K562 (cell line): ENCODE measurements at regions not wholly inside any gene's neighbourhood (a gene's known extent, or its start where the extent isn't known, plus 50 kb on each side); places are given as distances from the start of the nearest gene placed in this dataset.

Experiments used
- ATAC-seq: fragments of 200-7000 bp; cut with Tn5 transposase; 3 replicates; pipeline ENCODE4 v1.9.1; 2020; ENCODE audit warnings: moderate library complexity
- BruUV-seq: library from RNA; stranded (reverse); fragments of 400-500 nt; replicated peaks from 2 replicates; lab custom pipeline; 2021; lab: Mats Ljungman, UMichigan
- CTCF ChIA-PET: fragments of 300-600 bp; formaldehyde crosslinking; extraction: SDS; loops from one replicate; lab custom pipeline; 2021; ENCODE audit warnings: low intra/inter-chr PET ratio; lab: Yijun Ruan, JAX
- POLR2A ChIA-PET: fragments of 300-600, 350-650 bp; sonication (Branson Sonifier 250); formaldehyde crosslinking; extraction: SDS; loops from one replicate; lab custom pipeline; 2021; ENCODE audit warnings: antibody characterized with exemption, inconsistent platforms; lab: Yijun Ruan, JAX
- DNase-seq, 4 experiments: peaks; one replicate each; pipeline versions ENCODE4 v3.0.0 to v3.0.0-alpha.2; 2011 to 2018; ENCODE audit warnings: low spot score in 3 of 4, mixed read lengths in 3 of 4; ENCODE audit errors: extremely low read depth in 1 of 4
- FAIRE-seq: peaks from 2 replicates; lab custom pipeline; 2011; peaks lifted over from hg19 to GRCh38; lab: Jason Lieb, UNC
- H2AFZ ChIP-seq: 2 replicates; pipeline ENCODE4 v1.6.0; 2011; ENCODE audit warnings: low read depth, low read length, control low read depth, inconsistent platforms
- H3K27ac ChIP-seq: fragments of 200-600 bp; 3 replicates; pipeline ENCODE4 v1.8.0; 2011; ENCODE audit warnings: low read depth, mild to moderate bottlenecking, control low read depth, inconsistent platforms, low read length, moderate library complexity, mixed read lengths; ENCODE audit errors: extremely low read depth
- H3K27me3 ChIP-seq, 2 experiments: fragments of 300-600 bp in 1 of 2; 2 replicates in 1 of 2; 3 replicates in 1 of 2; pipeline versions ENCODE4 v1.6.0 to v1.8.0; 2011; ENCODE audit warnings: inconsistent platforms in 2 of 2, low read length in 2 of 2, mild to moderate bottlenecking in 1 of 2, mixed read lengths in 1 of 2, moderate library complexity in 1 of 2; ENCODE audit not compliant: control insufficient read depth in 2 of 2, insufficient read depth in 2 of 2
- H3K36me3 ChIP-seq: fragments of 300-600 bp; 3 replicates; pipeline ENCODE4 v1.8.0; 2011; ENCODE audit warnings: mild to moderate bottlenecking, low read length, inconsistent platforms; ENCODE audit not compliant: control insufficient read depth, insufficient read depth
- H3K4me1 ChIP-seq, 2 experiments: fragments of 200-600 bp in 1 of 2; replicated peaks in 1 of 2; 2 replicates in 1 of 2; 3 replicates in 1 of 2; pipeline versions ENCODE4 v1.5.1 to v1.8.0; 2011; ENCODE audit warnings: inconsistent platforms in 2 of 2, low read length in 2 of 2, mild to moderate bottlenecking in 1 of 2, mixed read lengths in 1 of 2, moderate library complexity in 1 of 2; ENCODE audit not compliant: control insufficient read depth in 2 of 2, insufficient read depth in 2 of 2
- H3K4me2 ChIP-seq: 2 replicates; pipeline ENCODE4 v1.6.1; 2011; ENCODE audit warnings: low read length, control low read depth, inconsistent platforms, mixed read lengths; ENCODE audit not compliant: insufficient read depth
- H3K4me3 ChIP-seq: fragments of 200-600 bp; sonication (generic), shearing (Covaris generic); 2 replicates; pipeline ENCODE4 v1.5.1; 2016; ENCODE audit warnings: control low read depth, inconsistent platforms
- H3K79me2 ChIP-seq: fragments of 200-600 bp; 3 replicates; pipeline ENCODE4 v1.8.0; 2011; ENCODE audit warnings: low read length, inconsistent platforms; ENCODE audit not compliant: control insufficient read depth, insufficient read depth
- H3K9ac ChIP-seq, 2 experiments: 2 replicates each; pipeline versions ENCODE4 v1.6.0 to v1.6.1; 2011; ENCODE audit warnings: low read depth in 2 of 2, low read length in 2 of 2, control low read depth in 1 of 2, inconsistent platforms in 1 of 2, mild to moderate bottlenecking in 1 of 2, mixed read lengths in 1 of 2; ENCODE audit not compliant: insufficient read depth in 1 of 2
- H3K9me1 ChIP-seq: one replicate; pipeline ENCODE4 v1.6.0; 2011; ENCODE audit warnings: inconsistent platforms, mild to moderate bottlenecking, low read length, moderate library complexity; ENCODE audit not compliant: control insufficient read depth, insufficient read depth
- H3K9me3 ChIP-seq: replicated peaks from 2 replicates; pipeline ENCODE4 v1.5.1; 2011; ENCODE audit warnings: low read depth, low read length, inconsistent platforms; ENCODE audit not compliant: control insufficient read depth, insufficient read depth
- H4K20me1 ChIP-seq: replicated peaks from 2 replicates; pipeline ENCODE4 v1.6.1; 2011; ENCODE audit warnings: low read length, inconsistent platforms, mixed read lengths; ENCODE audit not compliant: control insufficient read depth, insufficient read depth
- CBFB ChIP-seq: sonication (generic); formaldehyde crosslinking; IDR thresholded peaks from 2 replicates; pipeline ENCODE4 v1.4.0; 2020; ENCODE audit warnings: mild to moderate bottlenecking, missing genetic modification reagents
- COPS2 ChIP-seq: fragments of 450-650 bp; conservative IDR thresholded peaks from 2 replicates; pipeline ENCODE4 v1.6.1; 2016; ENCODE audit warnings: mild to moderate bottlenecking, moderate library complexity
- CXXC5 ChIP-seq: fragments of 250-450 bp; sonication (Bioruptor Pico); IDR thresholded peaks from 2 replicates; pipeline ENCODE4 v1.8.0; 2022; ENCODE audit warnings: inconsistent platforms, mild to moderate bottlenecking, moderate library complexity
- E2F5 ChIP-seq: sonication (generic); formaldehyde crosslinking; IDR thresholded peaks from 2 replicates; pipeline ENCODE4 v1.8.0; 2022; ENCODE audit warnings: mild to moderate bottlenecking, missing genetic modification reagents
- E2F8 ChIP-seq: fragments of 450-650 bp; IDR thresholded peaks from 2 replicates; pipeline ENCODE4 v1.7.1; 2018; ENCODE audit warnings: mild to moderate bottlenecking, low read depth; ENCODE audit not compliant: partially characterized antibody
- JUND ChIP-seq, 2 experiments: IDR thresholded peaks; 2 replicates in 1 of 2; 3 replicates in 1 of 2; pipeline ENCODE4 v1.6.1; 2011; ENCODE audit warnings: borderline replicate concordance in 2 of 2, low read depth in 2 of 2, low read length in 2 of 2, improper control_type of control experiment in 1 of 2, missing biosample characterization in 1 of 2, missing genetic modification characterization in 1 of 2, missing genetic modification reagents in 1 of 2
- KLF16 ChIP-seq: IDR thresholded peaks from 2 replicates; pipeline ENCODE4 v1.6.1; 2016; ENCODE audit warnings: antibody characterized with exemption
- MAX ChIP-seq: sonication (generic); formaldehyde crosslinking; IDR thresholded peaks from 2 replicates; pipeline ENCODE4 v1.9.0; 2022; ENCODE audit warnings: mild to moderate bottlenecking, missing genetic modification reagents
- MYC ChIP-seq, 2 experiments: fragments of 250-450 bp in 1 of 2; sonication (Bioruptor Pico) in 1 of 2; IDR thresholded peaks; 2 replicates each; pipeline versions ENCODE4 v1.5.1 to v1.6.1; 2012 to 2021; ENCODE audit warnings: low read depth in 2 of 2, borderline replicate concordance in 1 of 2, improper control_type of control experiment in 1 of 2, low read length in 1 of 2, mild to moderate bottlenecking in 1 of 2, moderate library complexity in 1 of 2
- MYNN ChIP-seq, 2 experiments: sonication (generic); formaldehyde crosslinking in 1 of 2; IDR thresholded peaks; 2 replicates each; pipeline versions ENCODE4 v1.5.0 to v1.6.1; 2016 to 2020; ENCODE audit warnings: antibody characterized with exemption in 1 of 2, missing genetic modification reagents in 1 of 2
- POLR2AphosphoS5 ChIP-seq: IDR thresholded peaks from 2 replicates; pipeline ENCODE4 v1.6.1; 2011; ENCODE audit warnings: mild to moderate bottlenecking, low read depth, low read length, moderate library complexity; ENCODE audit not compliant: control insufficient read depth, insufficient read depth
- SAP30 ChIP-seq: fragments of 200-600 bp; sonication (generic); IDR thresholded peaks from 2 replicates; pipeline ENCODE4 v1.6.1; 2012; ENCODE audit warnings: borderline replicate concordance, low read depth, mild to moderate bottlenecking, moderate library complexity, low read length, control low read depth, inconsistent platforms; ENCODE audit not compliant: insufficient read depth, poor library complexity, severe bottlenecking
- TAF1 ChIP-seq: IDR thresholded peaks from 2 replicates; pipeline ENCODE4 v1.6.1; 2011; ENCODE audit warnings: mild to moderate bottlenecking, low read length, moderate library complexity; ENCODE audit not compliant: insufficient read depth, control insufficient read depth, severe bottlenecking; ENCODE audit errors: extremely low read depth
- TRIM28 ChIP-seq: fragments of 450-650 bp; IDR thresholded peaks from 2 replicates; pipeline ENCODE4 v1.6.1; 2017
- XRCC4 ChIP-seq: IDR thresholded peaks from one replicate; pipeline ENCODE4 v1.6.1; 2011; ENCODE audit not compliant: insufficient read depth, insufficient read length; ENCODE audit errors: extremely low read depth
- ZC3H4 ChIP-seq: sonication (generic); formaldehyde crosslinking; IDR thresholded peaks from 2 replicates; pipeline ENCODE4 v1.9.0; 2021; ENCODE audit warnings: missing genetic modification reagents, borderline replicate concordance
- ZNF23 ChIP-seq: fragments of 250-450 bp; sonication (Bioruptor Pico); IDR thresholded peaks from 2 replicates; pipeline ENCODE4 v1.4.0; 2020; ENCODE audit warnings: mild to moderate bottlenecking
- WGBS: fragments of 100-300 bp; shearing (Covaris generic); methylation state at CpG from one replicate; pipeline ENCODE4 v1.1.6; 2016; ENCODE audit warnings: low coverage, mixed read lengths; ENCODE audit not compliant: insufficient coverage; ENCODE audit errors: missing lambda C conversion rate; 5-methylcytosine and 5-hydroxymethylcytosine counted together
- in situ Hi-C: fragments of 300-500 bp; cut with MboI; formaldehyde crosslinking; loops from 4 replicates; pipeline ENCODE4 v1.15.0; 2018; ENCODE audit warnings: inconsistent platforms, mixed read lengths
- intact Hi-C: fragments of 100-400 bp; cut with micrococcal nuclease; formaldehyde crosslinking; loops from 2 replicates; pipeline ENCODE4 v1.14.2; 2022

- no peaks in the 10 kb centered on the region for H3K9me3 ChIP-seq
- H3K4me2 ChIP-seq: no peak overlapping the region
- H3K27ac ChIP-seq: no peak overlapping the region
- no peak for DNase-seq
- H4K20me1 ChIP-seq: no peaks in the 10 kb centered on the region
- FAIRE-seq: no peak
- H3K27me3 ChIP-seq: no peaks in the 10 kb centered on the region
- WGBS: 0% methylated on average over 17 of the region's 44 CpGs
- no peaks in the 10 kb centered on the region for H3K4me1 ChIP-seq
- in situ Hi-C loops (no loop called here), intact Hi-C loops (no loop called here)
- no peak for ATAC-seq
- H3K36me3 ChIP-seq: no peaks in the 10 kb centered on the region
- no peaks in the 10 kb centered on the region for H3K79me2 ChIP-seq
- no peak overlapping the region for H3K9ac ChIP-seq
- ChIA-PET POLR2A (no interaction called here), CTCF (no interaction called here)
- H2AFZ ChIP-seq: no peak overlapping the region
- no TSS peak for BruUV-seq
- H3K9me1 ChIP-seq: no peaks in the 10 kb centered on the region
- H3K4me3 ChIP-seq: no peak overlapping the region
- TF ChIP-seq KLF16 (no peak), MAX (no peak), ZC3H4 (CRISPR knock-in tag) (no peak), TAF1 (no peak), E2F8 (no peak), SAP30 (no peak), ZNF23 (CRISPR knock-in tag) (no peak), CXXC5 (CRISPR knock-in tag) (no peak), TRIM28 (no peak), E2F5 (CRISPR knock-in tag) (no peak), POLR2AphosphoS5 (no peak), MYC (IDR thresholded peaks at IDR 0.05; ENCODE audit: low read depth, low read length) (no peak), MYC (CRISPR knock-in tag; IDR thresholded peaks at IDR 0.05; ENCODE audit: borderline replicate concordance, low read depth) (no peak), CBFB (CRISPR knock-in tag) (no peak), XRCC4 (no peak), JUND (IDR thresholded peaks at IDR 0.05; ENCODE audit: borderline replicate concordance, low read depth, low read length) (no peak), JUND (tag; IDR thresholded peaks at IDR 0.05; ENCODE audit: borderline replicate concordance, low read depth, low read length) (no peak), COPS2 (no peak), MYNN (IDR thresholded peaks at IDR 0.05) (no peak), MYNN (CRISPR knock-in tag; IDR thresholded peaks at IDR 0.05) (no peak)
- TF ChIP-seq, all 486 proteins: peak for 0
Measured at GRCh38 chr4:176002007-176002613, 63.5 kb upstream of the WDR17 start.
